Gastroesophageal sphincter (tissue), 3 donors: ENCODE measurements at regions not wholly inside any gene's neighbourhood (a gene's known extent, or its start where the extent isn't known, plus 50 kb on each side); places are given as distances from the start of the nearest gene placed in this dataset.

Experiments used
- EP300 ChIP-seq: sonication (generic); formaldehyde crosslinking; IDR thresholded peaks from one replicate; pipeline ENCODE4 v1.6.1; 2017; ENCODE audit warnings: antibody characterized with exemption, mild to moderate bottlenecking
- POLR2A ChIP-seq, 2 donors: fragments of 450-650 bp; IDR thresholded peaks; one replicate each; pipeline ENCODE4 v1.6.1; 2017; ENCODE audit warnings: antibody characterized with exemption in 2 of 2, mild to moderate bottlenecking in 2 of 2, moderate library complexity in 1 of 2
- TF ChIP-seq, protein P1 (sequence below), 4 experiments: fragments of 200-600 bp in 2 of 4; fragments of 450-650 bp in 2 of 4; sonication (generic) in 1 of 4; IDR thresholded peaks; one replicate each; pipeline ENCODE4 v1.5.1; 2017 to 2019; ENCODE audit warnings: antibody characterized with exemption in 4 of 4, mild to moderate bottlenecking in 2 of 4, moderate library complexity in 2 of 4

- TF ChIP-seq, protein P1, sequence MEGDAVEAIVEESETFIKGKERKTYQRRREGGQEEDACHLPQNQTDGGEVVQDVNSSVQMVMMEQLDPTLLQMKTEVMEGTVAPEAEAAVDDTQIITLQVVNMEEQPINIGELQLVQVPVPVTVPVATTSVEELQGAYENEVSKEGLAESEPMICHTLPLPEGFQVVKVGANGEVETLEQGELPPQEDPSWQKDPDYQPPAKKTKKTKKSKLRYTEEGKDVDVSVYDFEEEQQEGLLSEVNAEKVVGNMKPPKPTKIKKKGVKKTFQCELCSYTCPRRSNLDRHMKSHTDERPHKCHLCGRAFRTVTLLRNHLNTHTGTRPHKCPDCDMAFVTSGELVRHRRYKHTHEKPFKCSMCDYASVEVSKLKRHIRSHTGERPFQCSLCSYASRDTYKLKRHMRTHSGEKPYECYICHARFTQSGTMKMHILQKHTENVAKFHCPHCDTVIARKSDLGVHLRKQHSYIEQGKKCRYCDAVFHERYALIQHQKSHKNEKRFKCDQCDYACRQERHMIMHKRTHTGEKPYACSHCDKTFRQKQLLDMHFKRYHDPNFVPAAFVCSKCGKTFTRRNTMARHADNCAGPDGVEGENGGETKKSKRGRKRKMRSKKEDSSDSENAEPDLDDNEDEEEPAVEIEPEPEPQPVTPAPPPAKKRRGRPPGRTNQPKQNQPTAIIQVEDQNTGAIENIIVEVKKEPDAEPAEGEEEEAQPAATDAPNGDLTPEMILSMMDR (IDR thresholded peaks at IDR 0.05), result no peak
- no peak for TF ChIP-seq POLR2A (IDR thresholded peaks at IDR 0.05)
- TF ChIP-seq EP300, result no peak
Measured at GRCh38 chr2:60339286-60339685, 214.2 kb downstream of the BCL11A start.
